Skeletal muscle tissue (tissue), 3 donors: ENCODE measurements at regions not wholly inside any gene's neighbourhood (a gene's known extent, or its start where the extent isn't known, plus 50 kb on each side); places are given as distances from the start of the nearest gene placed in this dataset.

ENCODE experiments used
- H3K27ac ChIP-seq: one replicate; pipeline ENCODE4 v1.7.0; 2013; ENCODE audit warnings: mild to moderate bottlenecking, low read depth, low read length, inconsistent platforms
- H3K27me3 ChIP-seq, 3 donors: one replicate each; pipeline ENCODE4 v1.7.0; 2013; ENCODE audit warnings: low read length in 3 of 3; ENCODE audit not compliant: control insufficient read depth in 3 of 3, insufficient read depth in 3 of 3
- H3K36me3 ChIP-seq, 3 donors: one replicate each; pipeline ENCODE4 v1.7.0; 2013; ENCODE audit warnings: low read length in 3 of 3; ENCODE audit not compliant: control insufficient read depth in 3 of 3, insufficient read depth in 3 of 3
- H3K4me1 ChIP-seq, 3 donors: one replicate each; pipeline ENCODE4 v1.7.0; 2013; ENCODE audit warnings: low read length in 3 of 3, mild to moderate bottlenecking in 3 of 3; ENCODE audit not compliant: control insufficient read depth in 3 of 3, insufficient read depth in 3 of 3
- H3K4me3 ChIP-seq, 3 donors: one replicate each; pipeline ENCODE4 v1.7.0; 2013; ENCODE audit warnings: low read length in 3 of 3
- H3K9ac ChIP-seq, 3 donors: one replicate each; pipeline ENCODE4 v1.7.0; 2013; ENCODE audit warnings: low read length in 3 of 3, mild to moderate bottlenecking in 3 of 3, moderate library complexity in 2 of 3, low read depth in 1 of 3
- H3K9me3 ChIP-seq, 3 donors: one replicate each; pipeline ENCODE4 v1.7.0; 2013; ENCODE audit warnings: low read length in 3 of 3; ENCODE audit not compliant: control insufficient read depth in 3 of 3
- donor health status: Osteomylitis.

DNA sequence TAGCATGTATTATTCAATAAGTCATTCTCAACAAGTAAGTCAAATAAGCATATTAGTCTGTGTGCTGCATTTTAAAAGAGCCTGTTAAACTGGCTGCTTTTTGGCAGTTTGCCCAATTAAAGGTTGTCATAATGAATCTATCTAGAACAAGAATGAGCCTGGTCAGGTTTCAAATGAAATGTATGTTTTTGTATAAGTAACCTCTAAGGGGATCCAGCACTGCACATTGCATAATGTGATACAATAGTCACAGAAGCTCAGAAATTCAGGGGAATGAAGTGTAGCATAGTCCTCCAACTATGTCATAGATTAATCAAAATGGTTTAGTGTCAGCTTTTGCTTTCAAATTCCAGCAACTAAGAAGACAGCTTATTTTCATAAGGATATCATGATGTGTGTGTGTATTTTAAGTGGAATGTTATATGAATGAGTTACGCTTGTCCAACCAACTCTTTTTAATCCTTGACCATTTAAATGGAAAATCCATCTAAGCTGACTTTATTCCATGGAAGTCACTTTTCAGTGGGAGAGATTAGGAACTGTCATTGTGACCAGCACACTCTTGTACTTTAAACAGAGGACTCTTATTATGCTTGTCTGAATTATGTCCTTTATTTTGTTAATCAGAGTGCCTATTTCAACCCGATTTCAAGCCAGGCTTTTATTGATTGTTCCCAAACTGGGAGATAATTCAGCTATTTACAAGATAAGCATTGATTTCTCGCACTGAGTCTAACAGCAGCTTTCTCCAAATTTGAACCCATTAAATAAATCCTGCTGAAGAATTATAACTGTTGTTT lies 283.9 kb upstream of the ADAMTSL1 start:
- H3K27ac ChIP-seq, result no peak overlapping the region
- no peaks in the 10 kb centered on the region for H3K9me3 ChIP-seq
- no peak overlapping the region for H3K4me3 ChIP-seq
- no peaks in the 10 kb centered on the region for H3K27me3 ChIP-seq
- H3K36me3 ChIP-seq, result no peaks in the 10 kb centered on the region
- no peak overlapping the region for H3K9ac ChIP-seq
- no peaks in the 10 kb centered on the region for H3K4me1 ChIP-seq

- no peaks in the 10 kb centered on the region for H3K27me3 ChIP-seq
- H3K9ac ChIP-seq, result no peak overlapping the region
- H3K36me3 ChIP-seq, result no peaks in the 10 kb centered on the region
- H3K4me1 ChIP-seq, result no peaks in the 10 kb centered on the region
- H3K27ac ChIP-seq, result no peak overlapping the region
- no peaks in the 10 kb centered on the region for H3K9me3 ChIP-seq
- no peak overlapping the region for H3K4me3 ChIP-seq
Observed at GRCh38 chr9:18190671-18191374, 283.1 kb upstream of the ADAMTSL1 start.

GRCh38 chr9:18194316-18194715 lies 279.6 kb upstream of the ADAMTSL1 start:
- Histone ChIP-seq H3K27ac (no peak overlapping the region), H3K9me3 (no peaks in the 10 kb centered on the region), H3K9ac (no peak overlapping the region), H3K36me3 (no peaks in the 10 kb centered on the region), H3K4me3 (no peak overlapping the region), H3K4me1 (no peaks in the 10 kb centered on the region), H3K27me3 (no peaks in the 10 kb centered on the region)

GRCh38 chr9:18195223-18195622 lies 278.7 kb upstream of the ADAMTSL1 start:
- Histone ChIP-seq H3K9ac (no peak overlapping the region), H3K27me3 (no peaks in the 10 kb centered on the region), H3K36me3 (no peaks in the 10 kb centered on the region), H3K4me3 (no peak overlapping the region), H3K9me3 (no peaks in the 10 kb centered on the region), H3K4me1 (no peaks in the 10 kb centered on the region), H3K27ac (no peak overlapping the region)

GRCh38 chr9:18202924-18203323 lies 271.0 kb upstream of the ADAMTSL1 start:
- Histone ChIP-seq H3K27me3 (no peaks in the 10 kb centered on the region), H3K4me1 (no peaks in the 10 kb centered on the region), H3K9me3 (no peaks in the 10 kb centered on the region), H3K27ac (no peak overlapping the region), H3K36me3 (no peaks in the 10 kb centered on the region), H3K9ac (no peak overlapping the region), H3K4me3 (no peak overlapping the region)

DNA sequence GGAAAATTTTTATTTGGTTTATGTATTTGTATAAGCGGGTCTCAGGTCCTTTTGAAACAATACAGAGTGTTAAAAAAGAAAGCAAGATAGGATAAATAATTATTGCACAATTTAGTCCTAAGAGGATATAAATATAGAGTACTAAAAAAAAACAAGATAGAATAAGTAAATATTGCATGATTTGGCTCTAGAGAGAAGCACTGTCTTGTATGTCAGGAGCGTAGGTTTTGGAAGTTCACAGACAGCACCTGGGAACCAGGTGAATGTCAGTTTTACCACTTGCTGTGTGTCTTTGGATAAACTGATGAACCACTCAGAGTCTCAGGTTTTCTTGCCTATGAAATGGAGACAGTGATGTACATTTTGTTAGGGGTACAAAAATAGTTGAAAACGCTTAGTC lies 266.2 kb upstream of the ADAMTSL1 start:
- H3K4me1 ChIP-seq, result no peaks in the 10 kb centered on the region
- H3K9ac ChIP-seq, result no peak overlapping the region
- no peak overlapping the region for H3K4me3 ChIP-seq
- H3K27me3 ChIP-seq, result no peaks in the 10 kb centered on the region
- no peaks in the 10 kb centered on the region for H3K36me3 ChIP-seq
- no peaks in the 10 kb centered on the region for H3K9me3 ChIP-seq
- H3K27ac ChIP-seq, result no peak overlapping the region

DNA sequence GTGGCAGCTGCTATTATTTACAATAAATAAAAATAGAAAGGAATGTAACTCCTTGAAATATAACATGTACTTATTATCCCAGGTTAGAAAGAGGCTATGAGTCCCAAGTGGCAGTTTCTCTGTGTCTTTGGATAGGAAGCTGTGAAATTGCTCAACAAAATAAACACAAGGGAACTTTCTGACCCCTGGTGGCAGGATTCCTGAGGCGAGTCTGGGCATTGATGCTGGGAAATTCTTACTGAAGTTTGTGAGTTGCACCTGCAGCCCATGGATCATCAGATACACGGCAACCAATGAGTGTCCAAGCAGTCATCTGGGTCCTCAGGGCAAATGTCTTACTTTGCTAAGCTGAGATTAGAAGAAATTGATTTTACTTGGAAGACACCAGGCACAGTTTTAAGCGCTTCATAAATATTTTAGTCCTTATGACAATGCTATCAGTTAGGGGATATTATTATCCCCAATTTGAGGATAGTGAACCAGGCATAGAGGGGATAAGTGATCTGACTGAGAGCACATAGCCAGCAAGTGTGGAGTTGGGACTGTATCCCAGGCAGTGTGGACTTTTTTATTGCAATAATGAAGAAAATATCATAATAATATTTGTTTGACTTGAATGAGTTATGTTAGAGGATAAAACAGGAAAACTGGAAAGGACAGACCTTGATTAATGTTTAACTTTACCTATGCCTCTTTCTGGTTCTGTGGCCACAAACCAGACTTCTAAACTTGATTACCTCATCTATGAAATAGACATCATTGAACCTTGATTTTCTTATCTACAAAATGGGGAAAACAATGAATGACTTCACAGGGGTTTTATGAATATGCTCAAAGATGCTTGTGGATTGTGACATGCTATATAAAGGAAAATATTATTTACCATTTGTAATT lies 265.5 kb upstream of the ADAMTSL1 start:
- H3K4me3 ChIP-seq, result no peak overlapping the region
- no peaks in the 10 kb centered on the region for H3K9me3 ChIP-seq
- no peaks in the 10 kb centered on the region for H3K27me3 ChIP-seq
- H3K9ac ChIP-seq, result no peak overlapping the region
- H3K36me3 ChIP-seq, result no peaks in the 10 kb centered on the region
- H3K27ac ChIP-seq, result no peak overlapping the region
- H3K4me1 ChIP-seq, result no peaks in the 10 kb centered on the region

GRCh38 chr9:18215626-18216025 lies 258.3 kb upstream of the ADAMTSL1 start:
- no peaks in the 10 kb centered on the region for H3K9me3 ChIP-seq
- no peak overlapping the region for H3K9ac ChIP-seq
- no peaks in the 10 kb centered on the region for H3K36me3 ChIP-seq
- no peaks in the 10 kb centered on the region for H3K27me3 ChIP-seq
- H3K27ac ChIP-seq, result no peak overlapping the region
- H3K4me3 ChIP-seq, result no peak overlapping the region
- no peaks in the 10 kb centered on the region for H3K4me1 ChIP-seq

DNA sequence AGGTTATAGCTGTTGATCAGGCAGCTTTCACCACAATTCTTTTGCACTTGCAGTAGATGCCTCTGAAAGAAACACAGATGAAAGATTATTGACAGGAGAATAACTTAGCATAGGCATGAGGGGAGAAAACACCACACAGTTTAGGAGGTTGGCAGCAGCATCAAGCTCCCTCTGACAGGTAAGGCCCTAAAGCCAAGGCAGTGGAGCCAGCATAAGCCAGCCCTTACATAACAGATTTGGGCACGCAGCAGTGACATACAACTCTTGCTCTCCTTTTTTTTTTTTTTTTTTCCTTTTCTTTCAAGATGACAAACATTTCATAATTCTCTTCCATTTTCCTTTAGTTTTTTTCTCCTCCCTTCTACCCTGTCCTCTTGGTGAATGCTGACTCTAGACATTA lies 257.6 kb upstream of the ADAMTSL1 start:
- no peaks in the 10 kb centered on the region for H3K27me3 ChIP-seq
- no peaks in the 10 kb centered on the region for H3K9me3 ChIP-seq
- H3K9ac ChIP-seq, result no peak overlapping the region
- no peak overlapping the region for H3K27ac ChIP-seq
- H3K4me3 ChIP-seq, result no peak overlapping the region
- H3K36me3 ChIP-seq, result no peaks in the 10 kb centered on the region
- no peaks in the 10 kb centered on the region for H3K4me1 ChIP-seq

- H3K9ac ChIP-seq, result no peak overlapping the region
- H3K4me1 ChIP-seq, result no peaks in the 10 kb centered on the region
- H3K27me3 ChIP-seq, result no peaks in the 10 kb centered on the region
- H3K4me3 ChIP-seq, result no peak overlapping the region
- H3K9me3 ChIP-seq, result no peaks in the 10 kb centered on the region
- H3K27ac ChIP-seq, result no peak overlapping the region
- no peaks in the 10 kb centered on the region for H3K36me3 ChIP-seq
Observed at GRCh38 chr9:18228101-18228500, 245.9 kb upstream of the ADAMTSL1 start.
